GM23338 (cell line): ENCODE measurements at regions not wholly inside any gene's neighbourhood (a gene's known extent, or its start where the extent isn't known, plus 50 kb on each side); places are given as distances from the start of the nearest gene placed in this dataset.

ENCODE experiments used
- CTCF ChIP-seq, 2 experiments: fragments of 200-600 bp in 1 of 2; sonication (generic) in 1 of 2; conservative IDR thresholded peaks; 2 replicates each; pipeline versions ENCODE4 v1.5.1 to v1.6.1; 2016 to 2017; ENCODE audit warnings: antibody characterized with exemption in 2 of 2, low read depth in 2 of 2, mild to moderate bottlenecking in 2 of 2, moderate library complexity in 1 of 2
- ETS1 ChIP-seq: IDR thresholded peaks from 2 replicates; pipeline ENCODE4 v1.6.1; 2016; ENCODE audit warnings: antibody characterized with exemption
- EZH2 ChIP-seq: fragments of 200-600 bp; sonication (generic); IDR thresholded peaks from one replicate; pipeline ENCODE4 v1.8.0; 2017; ENCODE audit warnings: antibody characterized with exemption, mild to moderate bottlenecking, low read depth; ENCODE audit not compliant: unreplicated experiment
- EZH2phosphoT487 ChIP-seq: fragments of 200-600 bp; sonication (generic); IDR thresholded peaks from one replicate; pipeline ENCODE4 v1.8.1; 2018; ENCODE audit warnings: antibody characterized with exemption; ENCODE audit not compliant: unreplicated experiment
- JUNB ChIP-seq: IDR thresholded peaks from one replicate; pipeline ENCODE4 v1.6.1; 2016; ENCODE audit warnings: antibody characterized with exemption; ENCODE audit not compliant: unreplicated experiment
- POLR2AphosphoS5 ChIP-seq: IDR thresholded peaks from 2 replicates; pipeline ENCODE4 v1.6.1; 2016; ENCODE audit warnings: antibody characterized with exemption, low read depth
- REST ChIP-seq: IDR thresholded peaks from one replicate; pipeline ENCODE4 v1.6.1; 2018; ENCODE audit warnings: antibody characterized with exemption; ENCODE audit not compliant: unreplicated experiment

GRCh38 chr12:18981732-18982131 lies 147.8 kb upstream of the PLEKHA5 start:
- TF ChIP-seq CTCF (conservative IDR thresholded peaks at IDR 0.05; ENCODE audit: low read depth in 2 of 2) (no peak), JUNB (no peak), EZH2phosphoT487 (no peak), EZH2 (no peak), ETS1 (no peak), REST (no peak), POLR2AphosphoS5 (no peak)
